ENCODE measurements at regions not wholly inside any gene's neighbourhood (a gene's known extent, or its start where the extent isn't known, plus 50 kb on each side); places are given as distances from the start of the nearest gene placed in this dataset.

GRCh38 chr12:131254374-131254773, 300.7 kb downstream of the ADGRD1 start:
- TF ChIP-seq POLR2A (IDR thresholded peaks at IDR 0.05; ENCODE audit: low read depth, low read length) (no peak), POLR2AphosphoS5 (IDR thresholded peaks at IDR 0.05; ENCODE audit: low read depth, low read length) (no peak), TAF1 (IDR thresholded peaks at IDR 0.05; ENCODE audit: borderline replicate concordance, low read depth, low read length) (no peak)

Data from GM12892 (cell line).